Stimulated activated CD4-positive, alpha-beta T cell treated with anti-CD3 and anti-CD28 coated beads, Interleukin-15, amount 100 ng/mL, for 24 hours (primary cell): ENCODE measurements at regions not wholly inside any gene's neighbourhood (a gene's known extent, or its start where the extent isn't known, plus 50 kb on each side); places are given as distances from the start of the nearest gene placed in this dataset.
"Not testable (repeated sequence)": the region's sequence is repeated elsewhere in the genome, so short reads cannot be mapped to it uniquely, and the experiment has no call there.

Source experiments
- DNase-seq: peaks from one replicate; pipeline ENCODE4 v3.0.0-alpha.2; 2020

- not testable (repeated sequence) for DNase-seq
Measured at GRCh38 chr20:22967706-22968105, 67.4 kb upstream of the SSTR4 start.

GRCh38 chr20:22969031-22969430 is 66.1 kb upstream of the SSTR4 start:
- not testable (repeated sequence) for DNase-seq

- not testable (repeated sequence) for DNase-seq
Measured at GRCh38 chr20:22971077-22971476, 64.0 kb upstream of the SSTR4 start.

- no peak for DNase-seq
Measured at GRCh38 chr20:22974354-22974753, 60.8 kb upstream of the SSTR4 start.

- no peak for DNase-seq
Measured at GRCh38 chr20:22977047-22977785, 57.9 kb upstream of the SSTR4 start.

GRCh38 chr20:22984008-22984407 is 51.1 kb upstream of the SSTR4 start:
- no peak for DNase-seq

DNA sequence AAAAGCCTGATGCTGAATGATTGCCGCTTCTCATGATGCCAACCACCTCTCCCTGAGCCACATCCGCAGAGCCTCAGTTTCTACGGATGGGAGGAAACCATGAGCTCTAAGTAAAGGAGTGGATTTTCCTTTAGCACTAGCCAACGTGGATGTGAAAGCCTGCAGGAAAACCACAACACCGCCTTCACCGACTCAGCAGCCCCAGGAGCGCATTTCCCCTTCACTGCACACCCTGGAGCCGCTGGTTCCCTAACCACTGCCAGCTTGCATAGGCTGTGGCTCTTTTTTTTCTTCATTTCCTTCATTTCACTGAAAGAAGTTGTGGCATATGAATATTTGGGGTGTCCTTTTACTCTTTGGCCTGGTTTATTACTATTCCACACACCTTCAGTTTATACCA is 50.5 kb upstream of the SSTR4 start:
- DNase-seq = no peak

- DNase-seq = no peak
Measured at GRCh38 chr20:22985239-22985778, 49.8 kb upstream of the SSTR4 start.
